Nephron (organoid): ENCODE measurements at regions not wholly inside any gene's neighbourhood (a gene's known extent, or its start where the extent isn't known, plus 50 kb on each side); places are given as distances from the start of the nearest gene placed in this dataset.

ENCODE experiments used
- H3K27ac Mint-ChIP-seq, 3 experiments: 2 replicates each; pipeline ENCODE4 v1.8.0; 2020; ENCODE audit warnings: mixed read lengths in 3 of 3, mild to moderate bottlenecking in 2 of 3, moderate library complexity in 1 of 3
- H3K27me3 Mint-ChIP-seq: 2 replicates; pipeline ENCODE4 v1.8.0; 2021; ENCODE audit warnings: low read depth, mild to moderate bottlenecking, moderate library complexity, mixed read lengths
- H3K36me3 Mint-ChIP-seq: 2 replicates; pipeline ENCODE4 v1.8.0; 2020; ENCODE audit warnings: low read depth, mixed read lengths
- H3K4me1 Mint-ChIP-seq: 2 replicates; pipeline ENCODE4 v1.8.0; 2020; ENCODE audit warnings: mixed read lengths
- H3K4me3 Mint-ChIP-seq, 3 experiments: 2 replicates each; pipeline ENCODE4 v1.8.0; 2020; ENCODE audit warnings: mild to moderate bottlenecking in 3 of 3, mixed read lengths in 3 of 3, moderate library complexity in 2 of 3
- H3K9me3 Mint-ChIP-seq: 2 replicates; pipeline ENCODE4 v1.8.0; 2020; ENCODE audit warnings: mixed read lengths
- CTCF ChIP-seq, 3 experiments: fragments of 200-600 bp; sonication (generic); IDR thresholded peaks; one replicate each; pipeline ENCODE4 v1.5.0; 2021; ENCODE audit warnings: antibody characterized with exemption in 3 of 3; ENCODE audit not compliant: unreplicated experiment in 3 of 3

DNA sequence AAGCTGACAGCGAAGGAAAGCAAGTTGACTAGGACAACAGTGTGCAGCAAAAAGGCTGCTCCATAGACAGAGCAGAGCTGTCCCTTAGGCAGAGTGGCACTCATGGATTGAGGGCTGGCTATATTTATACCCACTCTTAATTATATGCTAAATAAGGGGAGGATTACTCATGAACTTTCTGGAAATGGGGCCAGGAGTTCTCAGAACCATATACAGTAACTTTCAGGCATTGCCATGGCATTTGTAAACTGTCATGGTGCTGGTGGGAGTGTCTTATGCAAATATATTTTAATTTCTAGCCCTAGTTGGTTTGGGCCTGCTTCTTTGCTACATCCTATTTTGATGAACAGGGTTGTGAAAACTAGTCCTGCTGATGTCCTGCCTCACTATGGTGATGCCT is 279.5 kb upstream of the MGAT5 start:
- Mint-ChIP-seq H3K4me3 (no peak overlapping the region), H3K9me3 (no peaks in the 10 kb centered on the region), H3K27me3 (peaks cover 4% of the 10 kb centered on the region), H3K36me3 (no peaks in the 10 kb centered on the region), H3K4me1 (no peaks in the 10 kb centered on the region), H3K27ac (no peak overlapping the region)
- TF ChIP-seq CTCF (IDR thresholded peaks at IDR 0.05; ENCODE audit: unreplicated experiment in 3 of 3): no peak

DNA sequence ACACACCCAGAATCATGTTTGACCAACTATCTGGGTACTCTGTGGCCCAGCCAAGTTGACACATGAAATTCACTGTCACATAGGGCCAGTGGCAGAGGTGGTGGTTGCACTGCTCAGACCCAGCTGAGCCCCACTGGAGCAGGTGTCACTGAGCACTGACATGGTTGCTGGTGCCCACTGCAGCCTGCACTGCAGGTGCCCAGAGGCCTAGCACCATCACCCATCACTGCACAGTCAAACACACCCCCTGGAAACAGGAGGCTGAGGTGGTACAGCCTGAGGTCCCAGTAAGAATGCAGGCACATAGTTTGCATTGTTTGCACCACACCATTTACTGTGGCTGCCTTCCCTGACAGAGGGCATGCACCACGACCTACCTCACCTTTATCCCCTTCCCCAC is 278.7 kb upstream of the MGAT5 start:
- Mint-ChIP-seq H3K4me1 (no peaks in the 10 kb centered on the region), H3K4me3 (no peak overlapping the region), H3K27me3 (peaks cover 4% of the 10 kb centered on the region), H3K36me3 (no peaks in the 10 kb centered on the region), H3K9me3 (no peaks in the 10 kb centered on the region), H3K27ac (no peak overlapping the region)
- no peak for TF ChIP-seq CTCF (IDR thresholded peaks at IDR 0.05; ENCODE audit: unreplicated experiment in 3 of 3)

DNA sequence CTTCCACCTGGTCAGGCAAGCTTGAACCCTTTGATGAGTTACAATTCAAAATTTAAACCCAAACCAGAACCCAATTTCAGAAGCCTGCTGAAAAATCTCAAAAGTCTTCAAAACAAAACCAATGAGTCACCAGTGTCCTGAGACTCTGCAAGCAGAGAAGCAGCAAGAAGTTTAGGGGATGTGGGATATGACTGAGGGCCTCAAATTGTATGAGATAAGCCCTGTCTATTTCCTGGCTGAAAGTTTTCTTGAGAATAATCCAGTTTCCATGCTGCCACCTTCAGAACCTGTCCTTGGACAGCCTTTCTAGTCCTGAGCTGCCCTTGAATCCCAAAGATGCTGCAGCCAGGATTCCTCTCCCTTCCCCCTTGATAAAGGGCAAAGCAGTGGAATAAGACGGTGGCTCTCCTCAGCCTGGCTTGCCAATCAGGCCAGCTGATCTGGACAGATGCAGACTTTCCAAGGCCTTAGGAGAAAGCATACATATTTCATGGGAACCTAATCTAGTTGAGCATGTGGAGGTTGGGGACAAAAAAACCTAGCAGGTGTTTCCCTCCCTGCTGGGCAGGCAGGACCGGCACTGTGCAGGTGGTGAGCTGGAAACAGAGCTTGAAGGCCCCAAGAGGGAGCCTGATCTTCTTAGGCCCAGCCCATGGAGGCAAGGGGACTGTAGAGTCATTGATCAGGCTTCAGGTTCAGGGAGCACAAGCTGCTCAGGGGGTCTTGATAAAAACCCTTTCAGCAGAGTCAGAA is 278.0 kb upstream of the MGAT5 start:
- Mint-ChIP-seq H3K27ac (no peak overlapping the region), H3K4me3 (no peak overlapping the region), H3K9me3 (no peaks in the 10 kb centered on the region), H3K4me1 (no peaks in the 10 kb centered on the region), H3K27me3 (peaks cover 4% of the 10 kb centered on the region), H3K36me3 (no peaks in the 10 kb centered on the region)
- TF ChIP-seq CTCF (IDR thresholded peaks at IDR 0.05; ENCODE audit: unreplicated experiment in 3 of 3): no peak

- Mint-ChIP-seq H3K36me3 (no peaks in the 10 kb centered on the region), H3K27ac (no peak overlapping the region), H3K4me1 (no peaks in the 10 kb centered on the region), H3K9me3 (no peaks in the 10 kb centered on the region), H3K4me3 (no peak overlapping the region), H3K27me3 (peaks cover 4% of the 10 kb centered on the region)
- TF ChIP-seq CTCF (IDR thresholded peaks at IDR 0.05; ENCODE audit: unreplicated experiment in 3 of 3): no peak
Observed at GRCh38 chr2:133976659-133977058, 277.2 kb upstream of the MGAT5 start.

GRCh38 chr2:133977405-133977804 is 276.5 kb upstream of the MGAT5 start:
- H3K36me3 Mint-ChIP-seq: no peaks in the 10 kb centered on the region
- H3K27me3 Mint-ChIP-seq: peaks cover 4% of the 10 kb centered on the region
- no peak overlapping the region for H3K27ac Mint-ChIP-seq
- H3K4me3 Mint-ChIP-seq: no peak overlapping the region
- H3K9me3 Mint-ChIP-seq: no peaks in the 10 kb centered on the region
- no peak for TF ChIP-seq CTCF (IDR thresholded peaks at IDR 0.05; ENCODE audit: unreplicated experiment in 3 of 3)
- no peaks in the 10 kb centered on the region for H3K4me1 Mint-ChIP-seq

GRCh38 chr2:133982256-133982655 is 271.6 kb upstream of the MGAT5 start:
- TF ChIP-seq CTCF (IDR thresholded peaks at IDR 0.05; ENCODE audit: unreplicated experiment in 3 of 3): no peak
- no peaks in the 10 kb centered on the region for H3K27me3 Mint-ChIP-seq
- no peaks in the 10 kb centered on the region for H3K4me1 Mint-ChIP-seq
- peaks cover 8% of the 10 kb centered on the region for H3K9me3 Mint-ChIP-seq
- no peak overlapping the region for H3K4me3 Mint-ChIP-seq
- no peak overlapping the region for H3K27ac Mint-ChIP-seq
- H3K36me3 Mint-ChIP-seq: no peaks in the 10 kb centered on the region
